GM21723 (cell line): ENCODE measurements at regions not wholly inside any gene's neighbourhood (a gene's known extent, or its start where the extent isn't known, plus 50 kb on each side); places are given as distances from the start of the nearest gene placed in this dataset.
"Not testable (repeated sequence)": the region's sequence is repeated elsewhere in the genome, so short reads cannot be mapped to it uniquely, and the experiment has no call there.

Experiments used
- ATAC-seq: cut with Tn5 transposase; IDR thresholded peaks from one replicate; pipeline ENCODE4 v1.9.1; 2021; ENCODE audit warnings: mild to moderate bottlenecking, moderate library complexity; ENCODE audit not compliant: unreplicated experiment

DNA sequence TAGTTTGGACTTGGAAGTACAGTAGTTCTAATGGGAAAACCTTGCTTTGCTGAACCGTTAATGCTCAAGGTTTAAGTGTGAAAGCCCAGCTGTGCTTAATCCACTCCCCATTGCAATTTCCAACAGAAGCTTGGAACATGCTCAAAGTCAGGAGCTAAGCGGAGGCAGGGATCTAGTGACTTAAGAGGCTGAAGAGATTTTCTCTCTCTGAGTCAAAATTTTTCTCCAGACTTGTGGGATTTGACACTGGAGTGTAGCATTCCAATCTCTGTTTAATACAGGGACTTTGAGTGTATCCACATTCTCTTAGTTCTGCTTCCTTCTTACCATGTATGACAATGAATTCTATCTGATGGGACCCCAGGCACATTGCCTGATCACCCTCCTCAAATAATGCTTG lies 471.8 kb downstream of the KIF4B start:
- no peak for ATAC-seq

GRCh38 chr5:155489949-155490348 lies 476.4 kb downstream of the KIF4B start:
- no peak for ATAC-seq

DNA sequence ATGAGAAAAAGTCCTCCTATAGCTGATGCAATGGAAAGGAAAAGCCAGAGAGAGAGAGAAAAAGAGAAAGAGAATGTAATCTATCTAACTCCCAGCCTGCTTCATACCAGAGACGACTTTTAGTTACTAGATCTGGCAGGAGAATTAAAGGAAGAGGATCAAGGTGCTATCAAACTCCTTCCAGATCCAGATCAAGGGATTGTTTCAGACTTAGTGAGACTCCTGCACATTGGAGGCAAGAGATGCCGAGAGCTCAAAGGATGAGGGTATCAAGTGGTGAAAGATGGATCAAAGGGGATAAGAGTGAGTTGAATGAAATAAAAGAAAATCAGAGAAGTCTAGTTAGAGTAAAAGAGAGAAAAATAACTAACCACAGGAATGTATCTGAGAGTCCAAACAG lies 478.6 kb downstream of the KIF4B start:
- ATAC-seq: no peak

DNA sequence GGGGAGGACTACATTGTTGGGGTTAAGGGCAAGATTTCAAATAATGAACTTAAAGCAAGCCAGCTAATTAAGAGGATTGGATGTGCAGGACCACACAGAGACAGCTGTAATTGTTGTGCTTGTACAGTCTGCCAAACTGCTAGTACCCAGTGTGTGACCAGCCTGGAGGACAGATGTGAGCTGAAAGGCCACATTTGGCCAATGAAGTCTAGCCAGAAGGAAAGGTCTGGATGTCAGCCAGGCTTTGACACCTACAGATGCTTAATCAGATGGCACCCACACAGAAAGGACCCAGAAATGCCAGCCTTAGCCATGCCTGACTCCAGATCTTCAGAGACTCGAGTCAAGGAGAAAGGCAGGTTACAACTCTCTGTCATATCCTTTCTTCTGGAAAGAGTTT lies 491.1 kb downstream of the KIF4B start:
- no peak for ATAC-seq

DNA sequence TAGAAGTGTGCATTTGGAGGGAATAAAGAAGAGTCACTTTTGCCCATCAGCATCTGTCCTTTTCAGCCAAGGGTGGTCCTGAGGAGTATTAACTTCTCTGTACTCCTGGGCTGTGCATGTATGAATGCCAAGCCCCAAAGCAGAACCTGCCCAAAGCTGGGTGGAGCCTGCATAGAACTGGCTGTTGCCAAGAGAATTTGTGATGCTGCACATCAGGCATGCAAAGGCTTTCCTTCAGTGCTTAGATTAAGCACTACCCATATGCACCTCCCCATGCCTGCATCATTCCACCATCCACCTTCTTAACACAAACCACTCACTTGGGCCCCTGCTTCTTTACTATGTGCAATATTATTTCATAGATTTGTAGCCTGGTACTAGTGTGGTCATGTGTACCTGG lies 493.8 kb downstream of the KIF4B start:
- no peak for ATAC-seq

- ATAC-seq: no peak
Measured at GRCh38 chr5:155508673-155509072, 495.1 kb downstream of the KIF4B start.

DNA sequence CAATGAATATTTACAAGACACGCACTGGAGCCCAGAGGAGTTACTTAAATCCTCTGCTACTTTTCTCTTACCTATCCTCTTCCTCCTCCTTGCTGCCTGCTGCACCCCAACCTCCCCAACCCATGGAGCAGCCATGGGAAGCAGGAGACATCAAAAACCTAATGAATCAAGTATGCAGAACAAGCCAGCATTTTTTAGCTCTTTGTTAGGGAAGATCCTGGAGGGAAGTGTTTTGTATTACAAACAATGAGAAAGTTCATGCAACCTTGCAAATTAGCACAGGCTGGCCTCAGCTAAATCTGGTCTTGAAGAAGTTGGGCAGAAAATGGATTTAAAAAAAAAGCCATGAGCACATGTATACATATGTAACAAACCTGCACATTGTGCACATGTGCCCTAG lies 498.8 kb downstream of the KIF4B start:
- no peak for ATAC-seq

- no peak for ATAC-seq
Measured at GRCh38 chr5:155514105-155514563, 500.6 kb downstream of the KIF4B start.

- ATAC-seq: no peak
Measured at GRCh38 chr5:155522540-155522939, 509.0 kb downstream of the KIF4B start.

GRCh38 chr5:155529362-155529761 lies 515.8 kb downstream of the KIF4B start:
- no peak for ATAC-seq

DNA sequence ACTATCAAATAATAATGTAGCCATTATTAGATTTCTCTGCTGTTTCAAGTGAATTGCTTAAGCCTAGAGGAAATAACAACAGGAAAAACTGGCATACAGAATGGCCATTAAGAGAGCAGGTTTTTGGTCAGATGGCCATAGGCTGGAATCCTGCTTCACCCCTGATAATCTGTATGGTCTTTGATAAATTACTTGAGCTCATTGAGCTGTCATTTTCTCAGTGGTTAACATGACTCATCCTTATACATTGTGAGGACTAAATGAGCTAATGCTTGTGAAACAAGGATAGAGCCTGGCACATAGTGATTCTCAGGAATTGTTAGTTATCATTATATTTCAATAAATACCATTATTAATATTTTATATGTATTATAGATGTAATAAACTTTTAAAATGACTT lies 516.5 kb downstream of the KIF4B start:
- no peak for ATAC-seq

DNA sequence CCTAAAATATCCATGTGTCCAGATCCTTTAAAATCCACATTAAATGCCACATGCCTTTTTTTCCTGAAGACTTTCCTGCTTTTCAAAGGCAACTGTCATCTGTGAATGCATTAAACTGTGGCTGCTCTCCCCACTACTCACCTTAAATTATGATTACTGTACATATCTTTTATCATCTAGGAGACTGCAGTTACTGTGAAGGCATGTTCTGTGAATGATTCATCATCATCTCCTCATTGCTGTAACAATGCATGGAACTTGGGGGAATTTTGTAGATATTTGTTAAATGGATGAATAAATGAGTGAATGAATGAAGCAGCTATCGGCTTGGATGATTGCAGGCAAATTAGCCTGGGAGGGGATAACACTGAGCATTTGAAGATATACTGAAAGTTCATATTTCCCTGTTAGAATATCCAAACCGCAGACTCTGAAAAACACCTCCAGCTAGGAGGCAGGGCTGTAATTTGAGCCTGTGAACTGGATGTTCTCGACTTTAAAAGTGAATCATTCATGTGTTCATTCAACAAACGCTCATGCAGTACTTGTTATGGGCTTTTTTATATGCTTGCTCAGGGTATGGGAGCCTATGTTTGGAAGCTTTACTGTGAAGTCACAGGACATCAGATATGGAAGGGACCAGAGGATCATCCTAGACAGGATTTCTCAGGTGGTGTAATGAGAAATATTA lies 519.2 kb downstream of the KIF4B start:
- ATAC-seq: no peak

- no peak for ATAC-seq
Measured at GRCh38 chr5:155540000-155540595, 526.5 kb downstream of the KIF4B start.

- no peak for ATAC-seq
Measured at GRCh38 chr5:155546075-155546474, 532.5 kb downstream of the KIF4B start.

DNA sequence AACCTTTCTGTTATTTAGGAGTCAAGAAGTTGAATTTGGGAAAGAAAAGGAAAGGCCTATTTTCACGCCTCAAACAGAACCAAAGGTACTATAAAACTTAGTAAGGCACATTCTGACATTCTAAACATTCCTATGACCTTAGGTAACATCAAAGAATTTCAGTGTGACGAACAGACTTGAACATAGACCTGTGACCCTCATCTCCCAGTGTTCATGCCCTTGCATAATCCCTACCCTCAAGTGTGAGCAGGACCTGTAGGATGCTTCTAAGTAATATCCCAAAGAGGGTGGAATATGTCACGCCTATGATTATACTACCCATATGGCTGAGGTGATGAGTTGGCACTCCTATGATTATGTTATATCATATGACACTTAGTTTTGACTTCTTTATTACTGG lies 540.9 kb downstream of the KIF4B start:
- ATAC-seq: no peak

DNA sequence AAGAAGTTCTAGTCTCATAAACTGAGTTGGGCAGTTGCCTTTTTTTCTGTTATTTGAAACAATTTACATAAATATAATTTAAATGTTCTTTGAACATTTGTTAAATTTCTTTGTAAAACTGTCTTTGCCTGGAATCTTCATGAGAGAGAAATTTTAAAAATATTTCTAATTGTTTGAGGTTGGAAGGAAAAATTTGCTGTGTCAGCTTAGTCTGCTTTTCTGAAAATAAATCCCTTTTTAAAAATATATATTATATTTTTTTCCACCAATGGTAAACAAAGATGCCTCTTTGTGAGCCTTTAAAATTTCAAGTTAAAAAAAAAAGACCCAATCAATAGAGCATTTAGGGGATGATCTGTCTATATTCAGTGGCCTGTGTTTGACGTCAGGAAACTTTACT lies 542.7 kb downstream of the KIF4B start:
- no peak for ATAC-seq

GRCh38 chr5:155556700-155557099 lies 543.1 kb downstream of the KIF4B start:
- no peak for ATAC-seq

- ATAC-seq: no peak
Measured at GRCh38 chr5:155562158-155562557, 548.6 kb downstream of the KIF4B start.

GRCh38 chr5:155564541-155564940 lies 551.0 kb downstream of the KIF4B start:
- no peak for ATAC-seq

- no peak for ATAC-seq
Measured at GRCh38 chr5:155575861-155576260, 562.3 kb downstream of the KIF4B start.

GRCh38 chr5:155586808-155587207 lies 573.3 kb downstream of the KIF4B start:
- ATAC-seq: not testable (repeated sequence)

DNA sequence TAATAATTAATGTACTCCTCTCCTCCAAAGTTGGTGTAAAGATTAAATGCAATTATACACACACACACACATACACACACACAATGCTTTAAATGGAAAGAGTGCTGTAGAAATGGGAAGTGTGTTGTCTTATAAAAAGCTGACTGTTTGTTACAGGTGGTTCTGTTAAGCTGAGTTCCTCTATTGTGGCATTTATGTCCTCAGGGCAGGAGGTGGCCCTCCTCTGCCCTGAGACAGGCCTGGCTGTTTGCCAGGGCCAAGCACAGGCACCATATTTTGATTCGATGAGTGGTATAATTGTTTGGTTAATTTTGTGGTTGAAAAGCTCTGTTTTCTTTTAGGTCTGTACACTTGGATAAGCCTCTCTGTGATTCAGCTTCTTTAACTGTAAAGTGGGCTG lies 573.9 kb downstream of the KIF4B start:
- ATAC-seq: no peak

DNA sequence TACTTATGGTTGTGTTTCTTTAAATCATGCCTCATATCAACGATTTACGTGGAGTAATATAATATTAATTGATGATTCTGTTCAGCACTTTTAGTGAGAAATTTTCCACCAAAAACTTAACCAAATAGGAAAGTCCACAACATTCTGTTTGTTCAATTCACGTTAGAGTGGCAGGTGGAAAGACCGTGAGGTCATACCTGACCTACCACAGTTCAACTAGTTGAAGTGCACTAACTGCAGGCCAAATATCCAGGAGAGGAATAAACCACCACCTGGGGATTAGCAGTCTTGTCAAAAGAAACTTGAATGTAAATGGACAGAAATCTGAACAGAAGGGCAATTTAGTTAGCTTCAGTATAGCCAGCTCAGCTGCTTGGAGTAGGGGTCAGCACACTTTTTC lies 577.7 kb downstream of the KIF4B start:
- ATAC-seq: no peak
